HG03095 (cell line): ENCODE measurements at regions not wholly inside any gene's neighbourhood (a gene's known extent, or its start where the extent isn't known, plus 50 kb on each side); places are given as distances from the start of the nearest gene placed in this dataset.
"Not testable (repeated sequence)": the region's sequence is repeated elsewhere in the genome, so short reads cannot be mapped to it uniquely, and the experiment has no call there.

ENCODE experiments used
- ATAC-seq: cut with Tn5 transposase; IDR thresholded peaks from one replicate; pipeline ENCODE4 v1.9.1; 2021; ENCODE audit warnings: moderate library complexity; ENCODE audit not compliant: unreplicated experiment

- not testable (repeated sequence) for ATAC-seq
These were observed 2065.9 kb upstream of the TPTE start for GRCh38 chr21:8455279-8456128.

GRCh38 chr21:8464403-8465152, 2056.8 kb upstream of the TPTE start:
- peak; percentile 81 for ATAC-seq

GRCh38 chr21:8466642-8467041, 2054.7 kb upstream of the TPTE start:
- ATAC-seq = not testable (repeated sequence)
